22Rv1 (cell line): ENCODE measurements at regions not wholly inside any gene's neighbourhood (a gene's known extent, or its start where the extent isn't known, plus 50 kb on each side); places are given as distances from the start of the nearest gene placed in this dataset.

Experiments used
- ZFX ChIP-seq: fragments of 450-650 bp; IDR thresholded peaks from 2 replicates; pipeline ENCODE4 v1.6.1; 2017; ENCODE audit warnings: antibody characterized with exemption, borderline replicate concordance
- TF ChIP-seq, protein P1 (sequence below): fragments of 450-650 bp; IDR thresholded peaks from 2 replicates; pipeline ENCODE4 v1.5.1; 2017; ENCODE audit warnings: mild to moderate bottlenecking

DNA sequence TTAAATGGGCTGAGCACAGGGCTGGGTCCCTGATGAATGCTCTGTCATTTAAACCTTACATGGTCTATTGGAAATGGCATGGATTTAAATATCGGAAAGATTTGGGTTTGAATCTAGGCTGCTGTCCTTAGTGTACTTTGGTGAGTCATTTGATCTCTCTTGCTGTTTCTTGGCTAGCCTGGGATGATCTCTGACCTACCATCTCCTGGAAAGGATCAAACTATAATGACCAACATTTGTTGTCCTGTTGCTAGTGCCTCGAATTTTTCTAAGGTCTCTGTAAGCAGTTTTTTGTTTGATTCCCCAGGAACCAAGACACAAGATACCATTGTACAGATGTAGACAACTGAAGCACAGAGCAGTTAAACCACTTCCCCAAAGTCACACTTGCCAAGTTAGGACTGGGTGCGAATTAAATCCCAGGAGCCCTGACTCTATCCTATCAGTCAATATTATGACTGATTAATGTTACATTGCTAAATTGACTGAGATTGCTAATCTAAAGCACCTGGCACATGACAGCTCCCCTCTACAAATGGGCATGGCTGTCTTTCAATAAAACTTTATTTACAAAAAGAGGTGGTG, 244.9 kb upstream of the MCTP2 start:
- TF ChIP-seq, protein P1, sequence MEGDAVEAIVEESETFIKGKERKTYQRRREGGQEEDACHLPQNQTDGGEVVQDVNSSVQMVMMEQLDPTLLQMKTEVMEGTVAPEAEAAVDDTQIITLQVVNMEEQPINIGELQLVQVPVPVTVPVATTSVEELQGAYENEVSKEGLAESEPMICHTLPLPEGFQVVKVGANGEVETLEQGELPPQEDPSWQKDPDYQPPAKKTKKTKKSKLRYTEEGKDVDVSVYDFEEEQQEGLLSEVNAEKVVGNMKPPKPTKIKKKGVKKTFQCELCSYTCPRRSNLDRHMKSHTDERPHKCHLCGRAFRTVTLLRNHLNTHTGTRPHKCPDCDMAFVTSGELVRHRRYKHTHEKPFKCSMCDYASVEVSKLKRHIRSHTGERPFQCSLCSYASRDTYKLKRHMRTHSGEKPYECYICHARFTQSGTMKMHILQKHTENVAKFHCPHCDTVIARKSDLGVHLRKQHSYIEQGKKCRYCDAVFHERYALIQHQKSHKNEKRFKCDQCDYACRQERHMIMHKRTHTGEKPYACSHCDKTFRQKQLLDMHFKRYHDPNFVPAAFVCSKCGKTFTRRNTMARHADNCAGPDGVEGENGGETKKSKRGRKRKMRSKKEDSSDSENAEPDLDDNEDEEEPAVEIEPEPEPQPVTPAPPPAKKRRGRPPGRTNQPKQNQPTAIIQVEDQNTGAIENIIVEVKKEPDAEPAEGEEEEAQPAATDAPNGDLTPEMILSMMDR, result no peak
- TF ChIP-seq ZFX, result no peak
